ENCODE measurements at regions not wholly inside any gene's neighbourhood (a gene's known extent, or its start where the extent isn't known, plus 50 kb on each side); places are given as distances from the start of the nearest gene placed in this dataset.

DNA sequence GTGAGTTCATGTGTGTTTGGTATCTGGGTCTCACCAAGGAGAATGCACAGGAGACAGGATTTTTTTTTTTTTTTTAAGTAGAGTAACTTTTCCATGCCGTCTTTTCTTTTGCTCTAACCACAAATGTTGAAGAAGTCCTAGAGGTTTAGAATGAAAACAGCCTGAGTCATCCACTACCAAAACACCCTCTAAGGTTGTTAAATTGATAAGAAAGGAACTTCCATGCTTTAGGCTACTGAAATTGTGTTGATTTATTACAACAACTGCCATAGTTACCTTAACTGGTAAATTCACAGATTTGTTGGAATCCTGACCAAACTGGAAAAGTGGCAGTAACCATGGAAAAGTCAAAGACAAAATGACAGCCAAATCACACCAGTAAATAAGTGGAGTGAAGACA, 375.6 kb downstream of the AMY1C start:
- TF ChIP-seq EZH2phosphoT487 (IDR thresholded peaks at IDR 0.05; ENCODE audit: low read depth), result no peak
- TF ChIP-seq, protein P1, sequence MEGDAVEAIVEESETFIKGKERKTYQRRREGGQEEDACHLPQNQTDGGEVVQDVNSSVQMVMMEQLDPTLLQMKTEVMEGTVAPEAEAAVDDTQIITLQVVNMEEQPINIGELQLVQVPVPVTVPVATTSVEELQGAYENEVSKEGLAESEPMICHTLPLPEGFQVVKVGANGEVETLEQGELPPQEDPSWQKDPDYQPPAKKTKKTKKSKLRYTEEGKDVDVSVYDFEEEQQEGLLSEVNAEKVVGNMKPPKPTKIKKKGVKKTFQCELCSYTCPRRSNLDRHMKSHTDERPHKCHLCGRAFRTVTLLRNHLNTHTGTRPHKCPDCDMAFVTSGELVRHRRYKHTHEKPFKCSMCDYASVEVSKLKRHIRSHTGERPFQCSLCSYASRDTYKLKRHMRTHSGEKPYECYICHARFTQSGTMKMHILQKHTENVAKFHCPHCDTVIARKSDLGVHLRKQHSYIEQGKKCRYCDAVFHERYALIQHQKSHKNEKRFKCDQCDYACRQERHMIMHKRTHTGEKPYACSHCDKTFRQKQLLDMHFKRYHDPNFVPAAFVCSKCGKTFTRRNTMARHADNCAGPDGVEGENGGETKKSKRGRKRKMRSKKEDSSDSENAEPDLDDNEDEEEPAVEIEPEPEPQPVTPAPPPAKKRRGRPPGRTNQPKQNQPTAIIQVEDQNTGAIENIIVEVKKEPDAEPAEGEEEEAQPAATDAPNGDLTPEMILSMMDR (IDR thresholded peaks at IDR 0.05; ENCODE audit: low read depth, low read length), result no peak

Data from OCI-LY3 (cell line).